GM12865 (cell line): ENCODE measurements at regions not wholly inside any gene's neighbourhood (a gene's known extent, or its start where the extent isn't known, plus 50 kb on each side); places are given as distances from the start of the nearest gene placed in this dataset.

ENCODE experiments used
- DNase-seq: peaks from one replicate; pipeline ENCODE4 v3.0.0; 2010; ENCODE audit warnings: low read depth
- H3K4me3 ChIP-seq: 2 replicates; pipeline ENCODE4 v1.5.1; 2011; ENCODE audit warnings: mild to moderate bottlenecking, low read depth, low read length, control low read depth
- CTCF ChIP-seq: IDR thresholded peaks from 2 replicates; pipeline ENCODE4 v1.5.1; 2011; ENCODE audit warnings: low read length, control low read depth, low read depth, inconsistent platforms; ENCODE audit not compliant: insufficient read depth; ENCODE audit errors: missing control alignments

GRCh38 chr1:101522486-101522885 is 285.7 kb downstream of the S1PR1 start:
- no peak overlapping the region for H3K4me3 ChIP-seq
- peak; percentile 4 for DNase-seq
- TF ChIP-seq CTCF = no peak

GRCh38 chr1:101526813-101527212 is 290.0 kb downstream of the S1PR1 start:
- TF ChIP-seq CTCF = no peak
- peak; percentile 9 for DNase-seq
- H3K4me3 ChIP-seq = no peak overlapping the region

GRCh38 chr1:101532377-101532776 is 295.6 kb downstream of the S1PR1 start:
- H3K4me3 ChIP-seq = no peak overlapping the region
- TF ChIP-seq CTCF = no peak
- DNase-seq = no peak

GRCh38 chr1:101540161-101540560 is 303.3 kb downstream of the S1PR1 start:
- DNase-seq = no peak
- no peak for TF ChIP-seq CTCF
- no peak overlapping the region for H3K4me3 ChIP-seq

GRCh38 chr1:101546885-101547284 is 310.1 kb downstream of the S1PR1 start:
- no peak for TF ChIP-seq CTCF
- H3K4me3 ChIP-seq = no peak overlapping the region

GRCh38 chr1:101547357-101547756 is 310.5 kb downstream of the S1PR1 start:
- H3K4me3 ChIP-seq = no peak overlapping the region
- no peak for DNase-seq
- TF ChIP-seq CTCF = no peak

More at GRCh38 chr1:101546885-101547284, 310.1 kb downstream of the S1PR1 start:
- no peak for DNase-seq

GRCh38 chr1:101548376-101548775 is 311.6 kb downstream of the S1PR1 start:
- DNase-seq = no peak
- no peak overlapping the region for H3K4me3 ChIP-seq
- no peak for TF ChIP-seq CTCF
